Peyer's patch (tissue), 4 donors: ENCODE measurements at regions not wholly inside any gene's neighbourhood (a gene's known extent, or its start where the extent isn't known, plus 50 kb on each side); places are given as distances from the start of the nearest gene placed in this dataset.

Experiments
- DNase-seq, 3 donors: peaks; one replicate each; pipeline ENCODE4 v3.0.0-alpha.2; 2017 to 2019
- H3K27ac ChIP-seq, 4 donors: fragments of 200-600 bp; sonication (generic); one replicate each; pipeline ENCODE4 v1.5.1; 2016 to 2019
- H3K27me3 ChIP-seq, 2 donors: fragments of 200-600 bp; sonication (generic); one replicate each; pipeline ENCODE4 v1.5.1; 2019
- H3K36me3 ChIP-seq, 3 donors: fragments of 200-600 bp; sonication (generic); one replicate each; pipeline ENCODE4 v1.5.1; 2016 to 2019
- H3K4me1 ChIP-seq, 4 donors: fragments of 200-600 bp; sonication (generic); one replicate each; pipeline ENCODE4 v1.5.1; 2016 to 2019
- H3K4me3 ChIP-seq, 4 donors: fragments of 200-600 bp; sonication (generic); 1 replicate in 3 of 4; 2 replicates in 1 of 4; pipeline ENCODE4 v1.5.1; 2016 to 2019; ENCODE audit warnings: mild to moderate bottlenecking in 1 of 4
- H3K9me3 ChIP-seq, 4 donors: fragments of 200-600 bp; sonication (generic); one replicate each; pipeline ENCODE4 v1.5.1; 2016 to 2019; ENCODE audit warnings: mild to moderate bottlenecking in 1 of 4
- POLR2A ChIP-seq, 2 donors: fragments of 450-650 bp; IDR thresholded peaks; one replicate each; pipeline ENCODE4 v1.5.1; 2017; ENCODE audit warnings: antibody characterized with exemption in 2 of 2, mild to moderate bottlenecking in 2 of 2, moderate library complexity in 2 of 2
- TF ChIP-seq, protein P1 (sequence below), 6 experiments: fragments of 450-650 bp in 4 of 6; fragments of 200-600 bp in 2 of 6; sonication (generic) in 1 of 6; IDR thresholded peaks; one replicate each; pipeline ENCODE4 v1.5.1; 2017 to 2019; ENCODE audit warnings: antibody characterized with exemption in 6 of 6, mild to moderate bottlenecking in 3 of 6, moderate library complexity in 1 of 6

DNA sequence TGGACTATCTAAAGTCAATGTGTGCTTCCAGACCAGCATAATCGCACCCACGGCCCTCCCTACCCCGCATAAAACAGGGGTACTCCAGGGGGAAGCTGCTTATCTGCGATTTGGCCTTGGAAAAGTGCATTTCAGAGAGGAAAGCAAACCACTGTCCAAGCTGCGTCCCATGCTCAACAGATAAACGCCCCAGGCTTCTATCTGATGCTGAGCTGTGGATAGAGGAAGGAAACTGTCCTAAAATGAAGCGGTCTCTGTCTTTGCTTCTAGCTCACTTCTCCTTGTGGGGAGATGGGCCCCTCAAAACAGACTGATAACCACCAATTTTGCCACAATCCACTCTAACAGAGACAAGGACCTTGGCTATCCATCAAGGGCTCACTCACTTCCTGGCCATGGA, 160.5 kb upstream of the TNRC6C start:
- H3K27me3 ChIP-seq: no peaks in the 10 kb centered on the region
- H3K4me1 ChIP-seq: peaks cover 0 to 7% (median 0%) of the 10 kb centered on the region in 4 donors
- no peaks in the 10 kb centered on the region for H3K9me3 ChIP-seq
- H3K36me3 ChIP-seq: no peaks in the 10 kb centered on the region
- DNase-seq: no peak
- H3K27ac ChIP-seq: no peak overlapping the region
- no peak overlapping the region for H3K4me3 ChIP-seq
- TF ChIP-seq, protein P1, sequence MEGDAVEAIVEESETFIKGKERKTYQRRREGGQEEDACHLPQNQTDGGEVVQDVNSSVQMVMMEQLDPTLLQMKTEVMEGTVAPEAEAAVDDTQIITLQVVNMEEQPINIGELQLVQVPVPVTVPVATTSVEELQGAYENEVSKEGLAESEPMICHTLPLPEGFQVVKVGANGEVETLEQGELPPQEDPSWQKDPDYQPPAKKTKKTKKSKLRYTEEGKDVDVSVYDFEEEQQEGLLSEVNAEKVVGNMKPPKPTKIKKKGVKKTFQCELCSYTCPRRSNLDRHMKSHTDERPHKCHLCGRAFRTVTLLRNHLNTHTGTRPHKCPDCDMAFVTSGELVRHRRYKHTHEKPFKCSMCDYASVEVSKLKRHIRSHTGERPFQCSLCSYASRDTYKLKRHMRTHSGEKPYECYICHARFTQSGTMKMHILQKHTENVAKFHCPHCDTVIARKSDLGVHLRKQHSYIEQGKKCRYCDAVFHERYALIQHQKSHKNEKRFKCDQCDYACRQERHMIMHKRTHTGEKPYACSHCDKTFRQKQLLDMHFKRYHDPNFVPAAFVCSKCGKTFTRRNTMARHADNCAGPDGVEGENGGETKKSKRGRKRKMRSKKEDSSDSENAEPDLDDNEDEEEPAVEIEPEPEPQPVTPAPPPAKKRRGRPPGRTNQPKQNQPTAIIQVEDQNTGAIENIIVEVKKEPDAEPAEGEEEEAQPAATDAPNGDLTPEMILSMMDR (IDR thresholded peaks at IDR 0.05): no peak
- TF ChIP-seq POLR2A (IDR thresholded peaks at IDR 0.05): no peak

DNA sequence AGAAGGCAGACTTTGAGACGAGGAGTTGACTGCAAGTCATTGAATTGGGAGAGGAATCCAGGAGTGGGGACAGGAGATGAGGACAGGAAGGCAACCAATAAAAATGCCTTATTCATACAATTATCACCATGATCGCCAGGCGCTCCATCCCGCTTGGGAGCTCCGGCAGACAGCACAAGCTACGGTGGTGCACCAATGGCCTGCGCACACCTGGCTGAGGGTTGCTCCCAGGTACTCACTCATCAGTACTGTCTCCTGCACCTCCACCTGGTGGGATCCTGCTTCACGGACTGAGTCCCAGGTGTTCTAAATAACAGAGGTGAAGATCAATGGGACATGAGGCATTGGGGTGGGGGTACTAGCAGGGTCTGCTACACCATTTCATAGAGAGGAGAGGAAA, 160.0 kb upstream of the TNRC6C start:
- DNase-seq: peak in 1 of 3 donors; percentile 16
- Histone ChIP-seq H3K27ac (no peak overlapping the region), H3K27me3 (no peaks in the 10 kb centered on the region), H3K9me3 (no peaks in the 10 kb centered on the region), H3K4me3 (no peak overlapping the region), H3K4me1 (peaks cover 0 to 7% (median 0%) of the 10 kb centered on the region in 4 donors), H3K36me3 (no peaks in the 10 kb centered on the region)
- no peak for TF ChIP-seq POLR2A (IDR thresholded peaks at IDR 0.05)
- TF ChIP-seq, protein P1 (IDR thresholded peaks at IDR 0.05): no peak

DNA sequence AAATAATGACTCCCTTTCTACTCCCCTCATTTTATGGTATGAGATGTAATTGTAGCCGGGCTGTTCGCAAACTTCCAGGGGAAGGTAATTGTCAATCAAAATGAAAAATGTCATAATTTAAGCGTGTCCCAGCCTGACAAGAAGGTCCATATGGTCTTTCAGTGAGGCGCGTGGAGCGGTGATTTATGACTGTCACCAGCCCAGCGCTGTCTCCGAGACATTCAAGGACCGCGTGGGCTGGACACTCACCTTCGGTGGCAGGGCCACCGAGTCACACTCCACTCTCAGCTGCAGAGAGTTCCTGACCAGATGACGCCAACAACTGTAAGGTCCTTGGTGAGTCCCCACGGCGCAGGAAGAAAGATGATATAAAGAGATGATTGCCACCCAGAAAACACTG, 157.7 kb upstream of the TNRC6C start:
- DNase-seq: peak in 1 of 3 donors; percentile 6
- H3K36me3 ChIP-seq: no peaks in the 10 kb centered on the region
- peaks cover 0 to 7% (median 0%) of the 10 kb centered on the region in 4 donors for H3K4me1 ChIP-seq
- no peaks in the 10 kb centered on the region for H3K27me3 ChIP-seq
- H3K4me3 ChIP-seq: no peak overlapping the region
- no peak overlapping the region for H3K27ac ChIP-seq
- no peaks in the 10 kb centered on the region for H3K9me3 ChIP-seq
- TF ChIP-seq POLR2A (IDR thresholded peaks at IDR 0.05): no peak
- TF ChIP-seq, protein P1 (IDR thresholded peaks at IDR 0.05): no peak

DNA sequence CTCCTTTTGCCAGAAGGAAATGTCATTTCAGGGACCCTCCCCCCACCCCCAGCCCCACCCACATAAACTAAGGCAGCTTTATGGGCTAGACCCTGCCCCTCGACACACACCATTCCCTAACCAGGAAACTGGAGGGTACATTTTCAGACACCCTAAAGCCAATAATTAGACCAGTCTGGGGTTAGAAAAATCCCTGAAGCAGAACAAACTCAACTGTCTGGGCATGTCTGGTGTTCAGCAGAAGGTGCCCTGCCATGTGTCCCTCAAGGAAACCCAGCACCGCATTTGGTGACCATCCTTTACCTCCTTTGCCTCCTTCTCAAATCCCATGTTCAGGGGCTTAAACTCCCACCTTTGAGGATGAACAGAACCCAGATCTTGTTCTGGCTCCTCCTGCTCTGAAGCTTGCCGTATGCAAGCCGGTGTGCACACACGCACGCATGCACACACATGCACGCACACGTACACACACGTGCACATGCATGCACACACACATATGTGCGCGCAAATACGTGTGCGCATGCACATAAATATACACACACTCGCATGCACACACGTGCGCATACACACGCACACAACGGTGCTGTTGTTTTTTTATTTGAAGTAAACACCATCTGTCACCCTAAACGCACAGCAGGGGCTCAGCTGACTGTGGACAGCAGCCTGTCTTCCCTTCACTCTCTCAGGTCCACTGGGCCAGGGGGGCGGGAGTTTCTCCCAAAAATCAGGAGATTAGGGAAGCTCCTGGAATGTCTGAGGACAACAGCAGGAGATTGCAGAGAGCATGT, 156.8 kb upstream of the TNRC6C start:
- no peak overlapping the region for H3K27ac ChIP-seq
- TF ChIP-seq, protein P1 (IDR thresholded peaks at IDR 0.05): no peak
- TF ChIP-seq POLR2A (IDR thresholded peaks at IDR 0.05): no peak
- DNase-seq: peak in 1 of 3 donors; percentile 16
- H3K36me3 ChIP-seq: no peaks in the 10 kb centered on the region
- H3K27me3 ChIP-seq: no peaks in the 10 kb centered on the region
- H3K4me1 ChIP-seq: peaks cover 0 to 7% (median 0%) of the 10 kb centered on the region in 4 donors
- no peak overlapping the region for H3K4me3 ChIP-seq
- H3K9me3 ChIP-seq: no peaks in the 10 kb centered on the region

DNA sequence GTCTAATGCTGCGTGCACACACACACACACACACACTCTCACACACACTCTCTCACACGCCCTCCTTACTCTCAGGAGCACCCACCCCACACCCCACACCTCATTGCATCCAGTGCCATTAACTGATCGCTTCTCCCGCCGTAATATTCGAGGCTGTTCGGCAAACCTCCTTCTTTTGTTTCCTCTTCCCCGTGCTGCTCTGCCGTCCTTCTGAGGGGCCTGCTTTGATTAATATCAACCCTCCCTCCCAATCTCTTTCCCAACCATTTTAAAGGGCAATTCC, 156.2 kb upstream of the TNRC6C start:
- peaks cover 0 to 7% (median 0%) of the 10 kb centered on the region in 4 donors for H3K4me1 ChIP-seq
- H3K4me3 ChIP-seq: no peak overlapping the region
- H3K27me3 ChIP-seq: no peaks in the 10 kb centered on the region
- H3K36me3 ChIP-seq: no peaks in the 10 kb centered on the region
- H3K9me3 ChIP-seq: no peaks in the 10 kb centered on the region
- no peak overlapping the region for H3K27ac ChIP-seq
- no peak for TF ChIP-seq POLR2A (IDR thresholded peaks at IDR 0.05)
- peak in 1 of 3 donors; percentile 21 for DNase-seq

DNA sequence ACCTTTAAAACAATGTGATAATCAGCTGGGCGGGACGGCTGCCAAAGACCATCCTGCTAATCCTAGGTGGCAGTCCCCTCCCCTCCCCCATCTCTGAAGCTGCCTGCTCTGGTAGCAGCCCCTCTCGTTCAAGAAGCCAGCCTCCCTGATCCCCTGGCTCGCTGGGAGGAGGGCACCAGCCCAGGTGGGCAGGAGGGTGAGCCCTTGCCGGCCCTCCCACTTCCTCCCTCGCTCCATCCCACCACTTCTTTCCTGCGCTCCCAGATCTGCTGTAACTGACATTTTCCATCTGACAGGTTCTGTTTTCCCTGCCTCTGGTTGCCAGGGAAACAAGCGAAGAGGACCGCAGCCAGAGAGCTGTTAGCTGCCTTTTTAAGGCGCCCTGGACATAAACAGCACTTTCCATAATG, 155.7 kb upstream of the TNRC6C start:
- Histone ChIP-seq H3K27ac (no peak overlapping the region), H3K27me3 (no peaks in the 10 kb centered on the region), H3K9me3 (no peaks in the 10 kb centered on the region), H3K4me3 (no peak overlapping the region), H3K4me1 (peaks cover 0 to 7% (median 0%) of the 10 kb centered on the region in 4 donors), H3K36me3 (no peaks in the 10 kb centered on the region)
- peak in 1 of 3 donors; percentile 39 for DNase-seq
- TF ChIP-seq, protein P1 (IDR thresholded peaks at IDR 0.05): no peak
- no peak for TF ChIP-seq POLR2A (IDR thresholded peaks at IDR 0.05)
